ENCODE measurements at regions not wholly inside any gene's neighbourhood (a gene's known extent, or its start where the extent isn't known, plus 50 kb on each side); places are given as distances from the start of the nearest gene placed in this dataset.

GRCh38 chr7:128164061-128164954, 76.8 kb upstream of the LEP start:
- no peak for TF ChIP-seq CTCF (IDR thresholded peaks at IDR 0.05)
- H3K36me3 ChIP-seq (ENCODE audit: control insufficient read depth, insufficient read depth, low read length) = no peaks in the 10 kb centered on the region
- Mint-ChIP-seq H3K27ac (no peak overlapping the region), H3K27me3 (ENCODE audit: low read depth in 2 of 2) (peaks cover 52 to 71% of the 10 kb centered on the region in 2 donors), H3K36me3 (no peaks in the 10 kb centered on the region), H3K9me3 (no peaks in the 10 kb centered on the region), H3K4me3 (no peak overlapping the region), H3K4me1 (peaks cover 10 to 13% of the 10 kb centered on the region in 2 donors)
- no peak for DNase-seq
- ATAC-seq = no peak
- no peak overlapping the region for H3K27ac ChIP-seq (ENCODE audit: low read length)
- H3K4me3 ChIP-seq (ENCODE audit: low read length) = no peak overlapping the region
- H3K4me1 ChIP-seq (ENCODE audit: control insufficient read depth, insufficient read depth, low read length) = peaks cover 24% of the 10 kb centered on the region
- peaks cover 37% of the 10 kb centered on the region for H3K27me3 ChIP-seq (ENCODE audit: control insufficient read depth, insufficient read depth, low read length)
- 89% methylated on average over 6 of the region's 6 CpGs for WGBS (ENCODE audit: insufficient coverage)
- intact Hi-C loops (cut with micrococcal nuclease) = no loop called here
- H3K9me3 ChIP-seq (ENCODE audit: control insufficient read depth, insufficient read depth, low read length) = no peaks in the 10 kb centered on the region

GRCh38 chr7:128164955-128165670, 76.0 kb upstream of the LEP start:
- no peak overlapping the region for H3K27ac Mint-ChIP-seq
- Histone ChIP-seq H3K9me3 (ENCODE audit: control insufficient read depth, insufficient read depth, low read length) (no peaks in the 10 kb centered on the region), H3K36me3 (ENCODE audit: control insufficient read depth, insufficient read depth, low read length) (no peaks in the 10 kb centered on the region), H3K4me1 (ENCODE audit: control insufficient read depth, insufficient read depth, low read length) (peaks cover 24% of the 10 kb centered on the region), H3K4me3 (ENCODE audit: low read length) (no peak overlapping the region), H3K27ac (ENCODE audit: low read length) (no peak overlapping the region), H3K27me3 (ENCODE audit: control insufficient read depth, insufficient read depth, low read length) (peaks cover 43% of the 10 kb centered on the region)
- H3K36me3 Mint-ChIP-seq = no peaks in the 10 kb centered on the region
- intact Hi-C loops (cut with micrococcal nuclease) = no loop called here
- DNase-seq = no peak
- H3K27me3 Mint-ChIP-seq (ENCODE audit: low read depth in 2 of 2) = peaks cover 54 to 71% of the 10 kb centered on the region in 2 donors
- no peak for ATAC-seq
- H3K9me3 Mint-ChIP-seq = no peaks in the 10 kb centered on the region
- no peak for TF ChIP-seq CTCF (IDR thresholded peaks at IDR 0.05)
- WGBS (ENCODE audit: insufficient coverage) = 84% methylated on average over 6 of the region's 6 CpGs
- peaks cover 10 to 13% of the 10 kb centered on the region in 2 donors for H3K4me1 Mint-ChIP-seq
- peak overlapping the region; percentile 32 for H3K4me3 Mint-ChIP-seq

- Mint-ChIP-seq H3K4me1 (peaks cover 10 to 13% of the 10 kb centered on the region in 2 donors), H3K4me3 (peak overlapping the region; percentile 32), H3K36me3 (no peaks in the 10 kb centered on the region), H3K27ac (no peak overlapping the region), H3K27me3 (ENCODE audit: low read depth in 2 of 2) (peaks cover 55 to 68% of the 10 kb centered on the region in 2 donors), H3K9me3 (no peaks in the 10 kb centered on the region)
- DNase-seq (no peak), ATAC-seq (no peak)
- 22% methylated on average over 14 of the region's 14 CpGs for WGBS (ENCODE audit: insufficient coverage)
- Histone ChIP-seq H3K36me3 (ENCODE audit: control insufficient read depth, insufficient read depth, low read length) (no peaks in the 10 kb centered on the region), H3K27ac (ENCODE audit: low read length) (no peak overlapping the region), H3K9me3 (ENCODE audit: control insufficient read depth, insufficient read depth, low read length) (no peaks in the 10 kb centered on the region), H3K4me1 (ENCODE audit: control insufficient read depth, insufficient read depth, low read length) (peaks cover 24% of the 10 kb centered on the region), H3K27me3 (ENCODE audit: control insufficient read depth, insufficient read depth, low read length) (peaks cover 43% of the 10 kb centered on the region), H3K4me3 (ENCODE audit: low read length) (no peak overlapping the region)
- intact Hi-C loops (cut with micrococcal nuclease) = no loop called here
- no peak for TF ChIP-seq CTCF (IDR thresholded peaks at IDR 0.05)
Observed at GRCh38 chr7:128165927-128166420, 75.1 kb upstream of the LEP start.

Data from natural killer cell (primary cell).